HepG2 (cell line): ENCODE measurements at regions not wholly inside any gene's neighbourhood (a gene's known extent, or its start where the extent isn't known, plus 50 kb on each side); places are given as distances from the start of the nearest gene placed in this dataset.

Experiments
- EZH2 ChIP-seq: conservative IDR thresholded peaks from 2 replicates; pipeline ENCODE4 v1.6.1; 2012; ENCODE audit warnings: mild to moderate bottlenecking, low read depth, low read length, moderate library complexity
- KMT2B ChIP-seq: IDR thresholded peaks from 2 replicates; pipeline ENCODE4 v1.6.1; 2016; ENCODE audit warnings: missing genetic modification reagents, missing compliant biosample characterization
- MEIS2 ChIP-seq: sonication (generic); formaldehyde crosslinking; IDR thresholded peaks from 2 replicates; pipeline ENCODE4 v1.9.0; 2021; ENCODE audit warnings: mild to moderate bottlenecking, missing genetic modification reagents
- REST ChIP-seq, 2 experiments: IDR thresholded peaks; 2 replicates each; pipeline ENCODE4 v1.6.1; 2011 to 2012; ENCODE audit warnings: low read length in 2 of 2, borderline replicate concordance in 1 of 2, low read depth in 1 of 2, mild to moderate bottlenecking in 1 of 2, moderate library complexity in 1 of 2
- SMAD3 ChIP-seq: sonication (generic); formaldehyde crosslinking; IDR thresholded peaks from 2 replicates; pipeline ENCODE4 v1.4.0; 2020; ENCODE audit warnings: missing genetic modification reagents
- SP5 ChIP-seq: IDR thresholded peaks from 2 replicates; pipeline ENCODE4 v1.6.1; 2016; ENCODE audit warnings: low read depth, borderline replicate concordance
- TAF1 ChIP-seq: sonication (generic); formaldehyde crosslinking; IDR thresholded peaks from 2 replicates; pipeline ENCODE4 v1.4.0; 2020; ENCODE audit warnings: missing genetic modification reagents
- ZNF263 ChIP-seq: sonication (generic); formaldehyde crosslinking; IDR thresholded peaks from 2 replicates; pipeline ENCODE4 v1.4.0; 2020; ENCODE audit warnings: missing genetic modification reagents
- ZNF280B ChIP-seq: sonication (generic); formaldehyde crosslinking; IDR thresholded peaks from 2 replicates; pipeline ENCODE4 v1.5.0; 2020; ENCODE audit warnings: missing genetic modification reagents, mild to moderate bottlenecking, borderline replicate concordance
- ZNF451 ChIP-seq: sonication (generic); formaldehyde crosslinking; IDR thresholded peaks from 2 replicates; pipeline ENCODE4 v1.5.0; 2020; ENCODE audit warnings: mild to moderate bottlenecking, missing genetic modification reagents
- TF ChIP-seq, protein P1 (sequence below): IDR thresholded peaks from 2 replicates; pipeline ENCODE4 v1.6.1; 2012; ENCODE audit warnings: inconsistent platforms
- TF ChIP-seq, protein P2 (sequence below): sonication (generic); formaldehyde crosslinking; IDR thresholded peaks from 2 replicates; pipeline ENCODE4 v1.5.0; 2020; ENCODE audit warnings: mild to moderate bottlenecking, missing genetic modification reagents, moderate library complexity

- TF ChIP-seq, protein P1, sequence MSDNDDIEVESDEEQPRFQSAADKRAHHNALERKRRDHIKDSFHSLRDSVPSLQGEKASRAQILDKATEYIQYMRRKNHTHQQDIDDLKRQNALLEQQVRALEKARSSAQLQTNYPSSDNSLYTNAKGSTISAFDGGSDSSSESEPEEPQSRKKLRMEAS: no peak
- TF ChIP-seq EZH2: no peak
- no peak for TF ChIP-seq SP5 (CRISPR knock-in tag)
- TF ChIP-seq, protein P2, sequence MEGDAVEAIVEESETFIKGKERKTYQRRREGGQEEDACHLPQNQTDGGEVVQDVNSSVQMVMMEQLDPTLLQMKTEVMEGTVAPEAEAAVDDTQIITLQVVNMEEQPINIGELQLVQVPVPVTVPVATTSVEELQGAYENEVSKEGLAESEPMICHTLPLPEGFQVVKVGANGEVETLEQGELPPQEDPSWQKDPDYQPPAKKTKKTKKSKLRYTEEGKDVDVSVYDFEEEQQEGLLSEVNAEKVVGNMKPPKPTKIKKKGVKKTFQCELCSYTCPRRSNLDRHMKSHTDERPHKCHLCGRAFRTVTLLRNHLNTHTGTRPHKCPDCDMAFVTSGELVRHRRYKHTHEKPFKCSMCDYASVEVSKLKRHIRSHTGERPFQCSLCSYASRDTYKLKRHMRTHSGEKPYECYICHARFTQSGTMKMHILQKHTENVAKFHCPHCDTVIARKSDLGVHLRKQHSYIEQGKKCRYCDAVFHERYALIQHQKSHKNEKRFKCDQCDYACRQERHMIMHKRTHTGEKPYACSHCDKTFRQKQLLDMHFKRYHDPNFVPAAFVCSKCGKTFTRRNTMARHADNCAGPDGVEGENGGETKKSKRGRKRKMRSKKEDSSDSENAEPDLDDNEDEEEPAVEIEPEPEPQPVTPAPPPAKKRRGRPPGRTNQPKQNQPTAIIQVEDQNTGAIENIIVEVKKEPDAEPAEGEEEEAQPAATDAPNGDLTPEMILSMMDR (CRISPR knock-in tag): no peak
- no peak for TF ChIP-seq MEIS2 (CRISPR knock-in tag)
- no peak for TF ChIP-seq ZNF451 (CRISPR knock-in tag)
- TF ChIP-seq ZNF263 (CRISPR knock-in tag): no peak
- TF ChIP-seq TAF1 (CRISPR knock-in tag): no peak
- TF ChIP-seq SMAD3 (CRISPR knock-in tag): no peak
- TF ChIP-seq KMT2B: no peak
- TF ChIP-seq ZNF280B (CRISPR knock-in tag): no peak
- no peak for TF ChIP-seq REST (IDR thresholded peaks at IDR 0.05; ENCODE audit: borderline replicate concordance in 1 of 2, low read depth in 1 of 2, low read length in 2 of 2)
Observed at GRCh38 chr22:44589831-44590230, 91.8 kb upstream of the RTL6 start.
